B cell (primary cell): ENCODE measurements at regions not wholly inside any gene's neighbourhood (a gene's known extent, or its start where the extent isn't known, plus 50 kb on each side); places are given as distances from the start of the nearest gene placed in this dataset.

Experiments used
- ATAC-seq: fragments of 200-7000 bp; cut with Tn5 transposase; one replicate; pipeline ENCODE4 v1.10.0; 2021; ENCODE audit warnings: low read depth, mild to moderate bottlenecking, moderate number of reproducible peaks, moderate library complexity
- CTCF ChIA-PET: fragments of 350-600 bp; sonication (Branson Sonifier 250); formaldehyde crosslinking; loops from one replicate; lab custom pipeline; 2021; ENCODE audit warnings: antibody characterized with exemption, inconsistent platforms; lab: Charles Lee
- POLR2A ChIA-PET: fragments of 350-600 bp; sonication (Branson Sonifier 250); formaldehyde crosslinking; loops from one replicate; lab custom pipeline; 2021; ENCODE audit warnings: antibody characterized with exemption; lab: Charles Lee
- DNase-seq: peaks from one replicate; pipeline ENCODE4 v3.0.0; 2013
- H2AFZ ChIP-seq: 2 replicates; pipeline ENCODE4 v1.6.1; 2012; ENCODE audit warnings: mild to moderate bottlenecking, low read depth, low read length; ENCODE audit not compliant: insufficient read depth, poor library complexity, severe bottlenecking
- H3K27ac ChIP-seq, 2 donors: 1 replicate in 1 of 2; 2 replicates in 1 of 2; pipeline ENCODE4 v1.5.1; 2012 to 2013; ENCODE audit warnings: low read length in 2 of 2, mild to moderate bottlenecking in 2 of 2, moderate library complexity in 1 of 2
- H3K27me3 ChIP-seq, 4 experiments: fragments of 200-600 bp in 1 of 4; sonication (generic) in 1 of 4; replicated peaks in 1 of 4; 1 replicate in 2 of 4; 2 replicates in 2 of 4; pipeline versions ENCODE4 v1.6.1 to v1.7.0; 2013 to 2016; ENCODE audit warnings: low read length in 3 of 4, mild to moderate bottlenecking in 2 of 4, mixed read lengths in 1 of 4, moderate library complexity in 1 of 4; ENCODE audit not compliant: insufficient read depth in 4 of 4, control insufficient read depth in 3 of 4; ENCODE audit errors: control extremely low read depth in 1 of 4
- H3K36me3 ChIP-seq, 2 experiments: replicated peaks in 1 of 2; 1 replicate in 1 of 2; 2 replicates in 1 of 2; pipeline versions ENCODE4 v1.6.1 to v1.7.1; 2013; ENCODE audit warnings: low read length in 1 of 2; ENCODE audit not compliant: insufficient read depth in 2 of 2, control insufficient read depth in 1 of 2; ENCODE audit errors: control extremely low read depth in 1 of 2, extremely low read depth in 1 of 2
- H3K4me1 ChIP-seq, 2 donors: fragments of 200-600 bp in 1 of 2; sonication (generic) in 1 of 2; 1 replicate in 1 of 2; 2 replicates in 1 of 2; pipeline versions ENCODE4 v1.5.1 to v1.6.1; 2013 to 2017; ENCODE audit warnings: low read length in 2 of 2; ENCODE audit not compliant: control insufficient read depth in 2 of 2, insufficient read depth in 2 of 2
- H3K4me2 ChIP-seq: replicated peaks from 2 replicates; pipeline ENCODE3; 2012; ENCODE audit warnings: mild to moderate bottlenecking, low read depth, low read length; ENCODE audit not compliant: poor library complexity, severe bottlenecking
- H3K4me3 ChIP-seq, 5 experiments: fragments of 200-600 bp in 1 of 5; sonication (generic) in 1 of 5; 1 replicate in 3 of 5; 2 replicates in 2 of 5; pipeline versions ENCODE4 v1.5.1 to v1.7.0; 2011 to 2016; ENCODE audit warnings: low read length in 4 of 5, mild to moderate bottlenecking in 4 of 5, low read depth in 2 of 5, control low read depth in 1 of 5, moderate library complexity in 1 of 5; ENCODE audit not compliant: insufficient read depth in 1 of 5; ENCODE audit errors: control extremely low read depth in 1 of 5, extremely low read depth in 1 of 5
- H3K79me2 ChIP-seq: fragments of 200-600 bp; sonication (generic); one replicate; pipeline ENCODE4 v1.6.0; 2016; ENCODE audit warnings: low read length; ENCODE audit not compliant: control insufficient read depth, insufficient read depth
- H3K9ac ChIP-seq: fragments of 200-600 bp; sonication (generic); 2 replicates; pipeline ENCODE4 v1.6.1; 2017; ENCODE audit warnings: mild to moderate bottlenecking, low read length, moderate library complexity
- H3K9me3 ChIP-seq, 3 donors: one replicate each; pipeline versions ENCODE4 v1.6.1 to v1.7.1; 2013; ENCODE audit warnings: low read length in 2 of 3; ENCODE audit not compliant: control insufficient read depth in 2 of 3, insufficient read depth in 1 of 3; ENCODE audit errors: control extremely low read depth in 1 of 3
- H4K20me1 ChIP-seq: 2 replicates; pipeline ENCODE4 v1.6.0; 2012; ENCODE audit warnings: mild to moderate bottlenecking, low read length; ENCODE audit not compliant: insufficient read depth, control insufficient read depth, poor library complexity, severe bottlenecking
- H3K27ac Mint-ChIP-seq: one replicate; pipeline ENCODE4 v1.8.0; 2021; ENCODE audit warnings: mixed read lengths
- H3K27me3 Mint-ChIP-seq: one replicate; pipeline ENCODE4 v1.8.0; 2021; ENCODE audit warnings: mixed read lengths
- H3K4me1 Mint-ChIP-seq: one replicate; pipeline ENCODE4 v1.8.0; 2021; ENCODE audit warnings: mixed read lengths
- H3K4me3 Mint-ChIP-seq: one replicate; pipeline ENCODE4 v1.8.0; 2021; ENCODE audit warnings: mixed read lengths
- H3K9me3 Mint-ChIP-seq: one replicate; pipeline ENCODE4 v1.8.0; 2022; ENCODE audit warnings: mixed read lengths; ENCODE audit not compliant: insufficient read depth
- EZH2 ChIP-seq: IDR thresholded peaks from 2 replicates; pipeline ENCODE4 v1.6.1; 2012; ENCODE audit warnings: borderline replicate concordance, low read depth, mild to moderate bottlenecking, moderate library complexity, low read length; ENCODE audit not compliant: insufficient read depth, poor library complexity, severe bottlenecking
- WGBS: methylation state at CpG from one replicate; pipeline ENCODE4 v1.1.5; 2013; ENCODE audit warnings: missing lambda C conversion rate; ENCODE audit not compliant: insufficient coverage; 5-methylcytosine and 5-hydroxymethylcytosine counted together
- intact Hi-C: fragments of 100-400 bp; cut with micrococcal nuclease; formaldehyde crosslinking; loops from one replicate; pipeline ENCODE4 v1.10.0; 2022
- TF ChIP-seq, protein P1 (sequence below): fragments of 200-600 bp; IDR thresholded peaks from one replicate; pipeline ENCODE4 v1.8.0; 2022; ENCODE audit warnings: antibody characterized with exemption, mild to moderate bottlenecking

DNA sequence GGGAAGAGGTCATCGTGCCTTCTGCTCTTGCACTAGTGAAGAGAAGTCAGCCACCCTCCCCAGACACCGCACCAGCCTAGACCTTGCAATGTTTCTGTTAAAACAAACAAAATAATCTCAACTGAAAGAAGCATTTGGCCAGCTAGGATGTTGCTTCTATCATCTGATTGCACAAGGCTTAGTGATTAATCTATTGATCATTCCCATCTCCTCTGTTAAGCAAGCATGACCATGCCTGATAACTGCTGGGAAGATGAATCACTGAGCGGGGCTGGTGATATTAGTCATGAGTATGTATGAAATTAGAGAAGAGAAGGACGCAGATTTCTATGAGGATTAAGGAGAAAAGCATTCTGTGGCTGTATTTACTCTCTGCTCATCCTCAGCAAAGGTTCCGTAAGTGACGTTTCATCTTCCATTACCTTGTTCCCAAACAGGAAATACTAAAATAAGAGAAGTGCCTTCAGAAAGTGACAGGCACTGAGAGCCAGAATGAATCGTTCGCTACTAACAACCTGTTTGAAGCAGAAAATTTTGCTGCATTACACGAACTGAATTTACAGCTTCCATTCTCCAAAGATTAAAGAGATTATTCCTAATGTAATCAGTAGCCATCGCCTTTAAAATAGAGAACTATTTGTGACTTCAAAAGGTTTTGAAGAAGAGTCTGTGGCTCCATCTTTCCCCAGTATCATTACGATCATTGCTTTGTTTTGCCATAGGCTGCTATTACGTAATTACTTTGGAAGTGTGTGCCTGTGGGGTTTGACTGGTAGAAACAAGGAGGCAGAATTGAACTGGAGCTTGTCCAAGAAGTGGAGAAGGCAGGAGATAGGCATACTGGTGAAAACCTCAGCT lies 219.1 kb downstream of the MED10 start:
- Mint-ChIP-seq H3K4me3 (no peak overlapping the region), H3K4me1 (no peaks in the 10 kb centered on the region), H3K27me3 (peaks cover 26% of the 10 kb centered on the region), H3K27ac (no peak overlapping the region), H3K9me3 (no peaks in the 10 kb centered on the region)
- no peaks in the 10 kb centered on the region for H4K20me1 ChIP-seq
- no peaks in the 10 kb centered on the region for H3K79me2 ChIP-seq
- no peak overlapping the region for H3K4me2 ChIP-seq
- intact Hi-C loops, result no loop called here
- TF ChIP-seq, protein P1, sequence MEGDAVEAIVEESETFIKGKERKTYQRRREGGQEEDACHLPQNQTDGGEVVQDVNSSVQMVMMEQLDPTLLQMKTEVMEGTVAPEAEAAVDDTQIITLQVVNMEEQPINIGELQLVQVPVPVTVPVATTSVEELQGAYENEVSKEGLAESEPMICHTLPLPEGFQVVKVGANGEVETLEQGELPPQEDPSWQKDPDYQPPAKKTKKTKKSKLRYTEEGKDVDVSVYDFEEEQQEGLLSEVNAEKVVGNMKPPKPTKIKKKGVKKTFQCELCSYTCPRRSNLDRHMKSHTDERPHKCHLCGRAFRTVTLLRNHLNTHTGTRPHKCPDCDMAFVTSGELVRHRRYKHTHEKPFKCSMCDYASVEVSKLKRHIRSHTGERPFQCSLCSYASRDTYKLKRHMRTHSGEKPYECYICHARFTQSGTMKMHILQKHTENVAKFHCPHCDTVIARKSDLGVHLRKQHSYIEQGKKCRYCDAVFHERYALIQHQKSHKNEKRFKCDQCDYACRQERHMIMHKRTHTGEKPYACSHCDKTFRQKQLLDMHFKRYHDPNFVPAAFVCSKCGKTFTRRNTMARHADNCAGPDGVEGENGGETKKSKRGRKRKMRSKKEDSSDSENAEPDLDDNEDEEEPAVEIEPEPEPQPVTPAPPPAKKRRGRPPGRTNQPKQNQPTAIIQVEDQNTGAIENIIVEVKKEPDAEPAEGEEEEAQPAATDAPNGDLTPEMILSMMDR, result no peak
- TF ChIP-seq EZH2, result no peak
- no peak overlapping the region for H3K4me3 ChIP-seq
- CTCF ChIA-PET, result no interaction called here
- no peak for DNase-seq
- no peaks in the 10 kb centered on the region for H3K4me1 ChIP-seq
- no peak overlapping the region for H3K27ac ChIP-seq
- H3K27me3 ChIP-seq, result no peaks in the 10 kb centered on the region
- POLR2A ChIA-PET, result no interaction called here
- peaks cover 0 to 4% (median 0%) of the 10 kb centered on the region in 3 donors for H3K9me3 ChIP-seq
- WGBS, result 88% methylated on average over 4 of the region's 12 CpGs
- H3K36me3 ChIP-seq, result no peaks in the 10 kb centered on the region
- no peak overlapping the region for H3K9ac ChIP-seq
- H2AFZ ChIP-seq, result no peak overlapping the region
- ATAC-seq, result no peak

DNA sequence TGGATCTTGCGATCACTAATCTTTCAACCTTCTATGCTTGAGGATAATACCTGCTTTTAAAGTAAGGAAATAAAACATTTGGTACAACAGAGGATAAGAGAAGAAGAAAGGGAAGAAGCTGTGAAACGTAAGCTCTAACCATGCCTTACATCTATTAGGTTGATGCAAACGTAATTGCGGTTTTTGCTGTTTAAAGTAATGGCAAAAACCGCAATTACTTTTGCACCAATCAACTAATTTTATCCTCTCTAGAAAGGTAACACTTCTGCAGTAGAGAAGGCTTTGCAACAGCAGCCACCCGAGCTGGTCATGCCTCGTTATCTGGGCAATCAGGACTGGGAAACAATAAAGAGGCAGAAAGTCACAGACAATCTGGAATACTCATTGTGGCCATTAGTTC lies 224.1 kb downstream of the MED10 start:
- Histone ChIP-seq H3K4me2 (no peak overlapping the region), H2AFZ (no peak overlapping the region), H3K4me3 (no peak overlapping the region), H3K27ac (no peak overlapping the region), H3K79me2 (no peaks in the 10 kb centered on the region), H3K4me1 (no peaks in the 10 kb centered on the region), H4K20me1 (no peaks in the 10 kb centered on the region), H3K36me3 (no peaks in the 10 kb centered on the region), H3K27me3 (no peaks in the 10 kb centered on the region), H3K9ac (no peak overlapping the region), H3K9me3 (peaks cover 0 to 4% (median 0%) of the 10 kb centered on the region in 3 donors)
- WGBS, result 88% methylated on average over 5 of the region's 7 CpGs
- intact Hi-C loops, result no loop called here
- H3K4me3 Mint-ChIP-seq, result no peak overlapping the region
- no peaks in the 10 kb centered on the region for H3K27me3 Mint-ChIP-seq
- ChIA-PET POLR2A (no interaction called here), CTCF (no interaction called here)
- TF ChIP-seq, protein P1, result no peak
- no peak for TF ChIP-seq EZH2
- no peaks in the 10 kb centered on the region for H3K4me1 Mint-ChIP-seq
- no peaks in the 10 kb centered on the region for H3K9me3 Mint-ChIP-seq
- no peak for ATAC-seq
- no peak overlapping the region for H3K27ac Mint-ChIP-seq
- DNase-seq, result no peak
